Spleen (tissue), 11 donors: ENCODE measurements at regions not wholly inside any gene's neighbourhood (a gene's known extent, or its start where the extent isn't known, plus 50 kb on each side); places are given as distances from the start of the nearest gene placed in this dataset.
"Not testable (repeated sequence)": the region's sequence is repeated elsewhere in the genome, so short reads cannot be mapped to it uniquely, and the experiment has no call there.

ENCODE experiments used
- DNase-seq: peaks from one replicate; pipeline ENCODE4 v3.0.0-alpha.2; 2020
- H3K27ac ChIP-seq, 8 donors: fragments of 200-600 bp; sonication (generic) in 7 of 8; 1 replicate in 4 of 8; 2 replicates in 4 of 8; pipeline versions ENCODE4 v1.5.0 to v1.8.0; 2016 to 2021; ENCODE audit warnings: inconsistent platforms in 4 of 8, mild to moderate bottlenecking in 4 of 8, moderate library complexity in 1 of 8
- H3K27me3 ChIP-seq, 7 donors: fragments of 200-600 bp; sonication (generic) in 6 of 7; replicated peaks in 1 of 7; 1 replicate in 4 of 7; 2 replicates in 3 of 7; pipeline versions ENCODE4 v1.5.0 to v1.8.0; 2016 to 2021; ENCODE audit warnings: inconsistent platforms in 3 of 7, mild to moderate bottlenecking in 1 of 7
- H3K36me3 ChIP-seq, 6 donors: fragments of 200-600 bp; sonication (generic) in 5 of 6; 1 replicate in 4 of 6; 2 replicates in 2 of 6; pipeline versions ENCODE4 v1.5.0 to v1.8.0; 2016 to 2021; ENCODE audit warnings: inconsistent platforms in 2 of 6
- H3K4me1 ChIP-seq, 6 donors: fragments of 200-600 bp; sonication (generic) in 5 of 6; 1 replicate in 3 of 6; 2 replicates in 3 of 6; pipeline versions ENCODE4 v1.5.0 to v1.8.0; 2016 to 2021; ENCODE audit warnings: inconsistent platforms in 3 of 6
- H3K4me3 ChIP-seq, 8 donors: fragments of 200-600 bp; sonication (generic) in 7 of 8; 1 replicate in 4 of 8; 2 replicates in 4 of 8; pipeline versions ENCODE4 v1.5.0 to v1.8.0; 2016 to 2021; ENCODE audit warnings: inconsistent platforms in 4 of 8, mild to moderate bottlenecking in 4 of 8, moderate library complexity in 2 of 8
- H3K9me3 ChIP-seq, 8 donors: fragments of 200-600 bp; sonication (generic) in 7 of 8; 1 replicate in 4 of 8; 2 replicates in 4 of 8; pipeline versions ENCODE4 v1.5.0 to v1.8.0; 2016 to 2021; ENCODE audit warnings: inconsistent platforms in 4 of 8
- POLR2AphosphoS5 ChIP-seq, 3 donors: sonication (generic); formaldehyde crosslinking; IDR thresholded peaks; one replicate each; pipeline ENCODE4 v1.5.1; 2017; ENCODE audit warnings: antibody characterized with exemption in 3 of 3
- WGBS, 5 donors: extraction: QIAGEN DNeasy Blood & Tissue Kit in 3 of 5; methylation state at CpG; one replicate each; pipeline versions ENCODE4 v1.1.5 to v1.1.7; 2013 to 2018; 5-methylcytosine and 5-hydroxymethylcytosine counted together
- intact Hi-C: fragments of 100-400 bp; cut with DNase I; formaldehyde crosslinking; loops from one replicate; pipeline ENCODE4 v1.15.0; 2023; ENCODE audit warnings: low total_unique reads
- TF ChIP-seq, protein P1 (sequence below), 11 experiments: fragments of 200-600 bp in 7 of 11; fragments of 450-650 bp in 4 of 11; sonication (generic) in 4 of 11; IDR thresholded peaks in 8 of 11; conservative IDR thresholded peaks in 3 of 11; 1 replicate in 7 of 11; 2 replicates in 4 of 11; pipeline versions ENCODE4 v1.4.0 to v1.8.0; 2016 to 2021; ENCODE audit warnings: antibody characterized with exemption in 11 of 11, inconsistent platforms in 4 of 11, mild to moderate bottlenecking in 1 of 11
- donor health status: healthy with polysubstance abuse.
- donor health status: DM: no; HTN: no; CAD: no; lungs with moderate emphysema.
- donor health status: DM: no; HTN: no; CAD: no.
- donor health status: Bipolar disorder and iron deficiency.
- donor health status: healthy.
- donor health status: DM: no; HTN: no; CAD: no.
- donor health status: DM: yes; HTN: yes; CAD: no.

DNA sequence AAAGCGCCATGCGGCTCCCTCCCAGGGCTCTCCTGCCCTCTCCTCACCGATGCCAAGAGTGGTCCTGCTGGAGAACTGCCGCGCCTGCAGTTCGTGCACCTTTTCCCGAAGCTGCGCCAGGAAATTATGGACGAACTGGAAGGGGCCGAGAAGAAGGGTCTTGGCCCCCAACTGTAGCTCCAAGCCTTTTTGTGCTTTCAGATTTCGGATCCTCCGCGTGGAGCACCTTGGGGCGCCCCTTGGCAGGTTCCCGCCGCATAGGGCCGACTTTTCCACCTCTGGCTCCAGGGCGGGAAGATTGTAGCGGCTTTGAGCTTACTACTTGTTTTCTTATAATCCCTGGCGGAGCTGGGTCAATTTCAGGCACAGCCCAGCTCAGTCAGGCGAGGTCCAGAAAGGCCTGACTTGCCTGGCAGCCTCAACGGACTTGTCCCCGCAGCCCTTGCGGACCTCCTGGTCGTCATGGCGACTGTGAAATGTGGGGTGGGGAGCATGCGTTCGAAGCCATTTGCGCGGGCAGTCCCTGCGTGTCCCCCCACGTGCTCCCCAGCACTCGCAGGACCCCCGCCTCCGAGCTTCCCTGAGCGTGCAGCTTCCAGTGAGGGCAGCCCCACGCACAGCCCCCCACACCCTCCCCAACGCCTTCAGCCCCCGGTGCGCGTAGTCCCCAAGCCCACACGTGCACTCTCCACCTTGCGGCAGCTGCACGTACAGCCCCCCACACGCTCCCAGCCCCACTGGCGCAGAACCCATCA, 129.9 kb downstream of the KBTBD2 start:
- intact Hi-C loops, result no loop called here
- Histone ChIP-seq H3K4me1 (peaks cover 0 to 31% (median 16%) of the 10 kb centered on the region in 6 donors), H3K4me3 (peak overlapping the region in 4 of 8 donors; percentile 3 to 46 (median 7)), H3K9me3 (no peaks in the 10 kb centered on the region), H3K36me3 (no peaks in the 10 kb centered on the region), H3K27me3 (peaks cover 0 to 45% (median 11%) of the 10 kb centered on the region in 7 donors), H3K27ac (no peak overlapping the region)
- 16 to 40% (median 24%) methylated on average over 35 to 46 of the region's 46 CpGs for WGBS, 5 donors
- peak; percentile 74 for DNase-seq
- no peak for TF ChIP-seq POLR2AphosphoS5 (IDR thresholded peaks at IDR 0.05)
- TF ChIP-seq, protein P1, sequence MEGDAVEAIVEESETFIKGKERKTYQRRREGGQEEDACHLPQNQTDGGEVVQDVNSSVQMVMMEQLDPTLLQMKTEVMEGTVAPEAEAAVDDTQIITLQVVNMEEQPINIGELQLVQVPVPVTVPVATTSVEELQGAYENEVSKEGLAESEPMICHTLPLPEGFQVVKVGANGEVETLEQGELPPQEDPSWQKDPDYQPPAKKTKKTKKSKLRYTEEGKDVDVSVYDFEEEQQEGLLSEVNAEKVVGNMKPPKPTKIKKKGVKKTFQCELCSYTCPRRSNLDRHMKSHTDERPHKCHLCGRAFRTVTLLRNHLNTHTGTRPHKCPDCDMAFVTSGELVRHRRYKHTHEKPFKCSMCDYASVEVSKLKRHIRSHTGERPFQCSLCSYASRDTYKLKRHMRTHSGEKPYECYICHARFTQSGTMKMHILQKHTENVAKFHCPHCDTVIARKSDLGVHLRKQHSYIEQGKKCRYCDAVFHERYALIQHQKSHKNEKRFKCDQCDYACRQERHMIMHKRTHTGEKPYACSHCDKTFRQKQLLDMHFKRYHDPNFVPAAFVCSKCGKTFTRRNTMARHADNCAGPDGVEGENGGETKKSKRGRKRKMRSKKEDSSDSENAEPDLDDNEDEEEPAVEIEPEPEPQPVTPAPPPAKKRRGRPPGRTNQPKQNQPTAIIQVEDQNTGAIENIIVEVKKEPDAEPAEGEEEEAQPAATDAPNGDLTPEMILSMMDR (IDR thresholded peaks at IDR 0.05 in 8 of 11, conservative IDR thresholded peaks at IDR 0.05 in 3 of 11), result no peak

DNA sequence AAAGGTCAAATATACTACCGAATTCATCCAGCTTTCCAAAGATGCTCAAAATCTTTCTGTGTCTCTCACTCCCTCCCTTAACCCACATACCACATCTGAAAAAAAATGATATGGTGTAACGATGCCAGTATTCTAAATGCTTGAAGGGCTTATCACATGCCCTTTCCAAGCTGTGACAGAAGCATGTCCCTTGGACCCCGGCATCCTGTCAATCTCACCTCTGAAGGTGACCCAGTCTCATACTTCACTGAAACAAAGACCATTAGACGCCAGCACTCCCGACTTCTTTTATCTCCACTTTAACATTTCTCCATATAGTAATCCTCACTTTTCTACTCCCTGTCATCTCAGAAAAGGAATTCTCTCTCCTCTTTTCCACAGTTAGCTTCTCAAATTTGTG, 130.8 kb downstream of the KBTBD2 start:
- Histone ChIP-seq H3K27me3 (peaks cover 0 to 45% (median 11%) of the 10 kb centered on the region in 7 donors), H3K4me1 (peaks cover 0 to 29% (median 16%) of the 10 kb centered on the region in 6 donors)
- H3K27ac ChIP-seq, H3K4me3 ChIP-seq, H3K9me3 ChIP-seq, intact Hi-C loops, H3K36me3 ChIP-seq, DNase-seq: not testable (repeated sequence)
- WGBS, 5 donors, result 83 to 93% (median 88%) methylated on average over 5 of the region's 5 CpGs

DNA sequence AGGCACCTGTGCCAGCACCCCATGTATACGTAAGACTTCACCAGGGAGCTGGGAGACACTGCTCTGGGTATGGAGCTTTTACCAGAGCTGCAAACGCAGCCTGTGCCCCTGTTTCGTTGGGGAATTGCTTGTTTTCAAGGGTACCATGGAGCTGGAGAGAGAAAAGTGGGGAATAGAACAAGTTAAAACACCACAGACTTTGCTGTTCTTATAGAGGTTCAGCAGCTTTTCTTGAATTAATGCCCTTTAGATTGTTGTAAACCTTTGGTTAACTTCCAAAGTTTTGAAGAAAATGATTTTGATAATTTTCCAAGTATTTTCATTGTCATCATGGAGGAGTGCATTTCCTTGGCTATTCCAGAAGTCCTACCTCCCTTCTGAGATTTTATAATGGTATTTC, 131.7 kb downstream of the KBTBD2 start:
- intact Hi-C loops, H3K27ac ChIP-seq, H3K36me3 ChIP-seq, DNase-seq, H3K9me3 ChIP-seq, H3K4me3 ChIP-seq: not testable (repeated sequence)
- Histone ChIP-seq H3K4me1 (peaks cover 0 to 22% (median 15%) of the 10 kb centered on the region in 6 donors), H3K27me3 (peaks cover 0 to 38% (median 11%) of the 10 kb centered on the region in 7 donors)
- WGBS, 5 donors, result 78 to 95% (median 86%) methylated on average over 3 of the region's 3 CpGs

DNA sequence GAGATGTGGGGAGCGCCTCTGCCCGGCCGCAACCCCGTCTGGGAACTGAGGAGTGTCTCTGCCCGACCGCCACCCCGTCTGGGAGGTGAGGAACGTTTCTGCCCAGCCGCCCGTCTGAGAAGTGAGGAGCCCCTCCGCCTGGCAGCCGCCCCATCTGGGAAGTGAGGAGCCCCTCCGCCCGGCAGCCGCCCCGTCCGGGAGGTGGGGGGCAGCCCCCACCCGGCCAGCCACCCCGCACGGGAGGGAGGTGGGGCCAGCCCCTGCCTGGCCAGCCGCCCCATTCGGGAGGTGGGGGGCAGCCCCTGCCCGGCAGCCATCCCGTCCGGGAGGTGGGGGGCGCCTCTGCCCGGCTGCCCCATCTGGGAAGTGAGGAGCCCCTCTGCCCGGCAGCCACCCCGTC, 137.7 kb downstream of the KBTBD2 start:
- H3K4me3 ChIP-seq, H3K9me3 ChIP-seq, DNase-seq, H3K27ac ChIP-seq, intact Hi-C loops, H3K27me3 ChIP-seq, H3K4me1 ChIP-seq, H3K36me3 ChIP-seq: not testable (repeated sequence)
- 86 to 97% (median 93%) methylated on average over 14 to 29 of the region's 29 CpGs for WGBS, 5 donors

DNA sequence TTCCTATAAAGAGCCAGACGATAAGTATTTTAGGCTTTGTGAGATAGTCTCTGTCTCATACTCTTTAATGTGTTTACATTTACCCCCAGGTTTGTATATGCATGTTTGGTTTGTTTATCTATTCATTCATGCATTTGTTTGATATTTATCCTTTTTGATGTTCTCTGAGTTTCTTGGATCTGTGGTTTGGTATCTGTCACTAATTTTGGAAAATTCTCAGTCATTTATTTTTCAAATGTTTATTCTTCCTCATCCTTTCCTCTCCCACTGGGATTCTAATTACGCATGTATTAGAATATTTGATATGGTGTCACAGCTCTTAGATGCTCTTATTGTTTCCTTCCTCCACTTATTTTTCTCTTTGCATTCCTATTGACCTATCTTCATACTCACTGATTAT, 143.2 kb downstream of the KBTBD2 start:
- H3K4me3 ChIP-seq, DNase-seq, H3K27ac ChIP-seq, H3K27me3 ChIP-seq, H3K36me3 ChIP-seq, H3K4me1 ChIP-seq, intact Hi-C loops, H3K9me3 ChIP-seq: not testable (repeated sequence)
- whole genome bisulfite sequencing, 5 donors, result 91 to 99% (median 92%) methylated on average over 2 of the region's 2 CpGs

DNA sequence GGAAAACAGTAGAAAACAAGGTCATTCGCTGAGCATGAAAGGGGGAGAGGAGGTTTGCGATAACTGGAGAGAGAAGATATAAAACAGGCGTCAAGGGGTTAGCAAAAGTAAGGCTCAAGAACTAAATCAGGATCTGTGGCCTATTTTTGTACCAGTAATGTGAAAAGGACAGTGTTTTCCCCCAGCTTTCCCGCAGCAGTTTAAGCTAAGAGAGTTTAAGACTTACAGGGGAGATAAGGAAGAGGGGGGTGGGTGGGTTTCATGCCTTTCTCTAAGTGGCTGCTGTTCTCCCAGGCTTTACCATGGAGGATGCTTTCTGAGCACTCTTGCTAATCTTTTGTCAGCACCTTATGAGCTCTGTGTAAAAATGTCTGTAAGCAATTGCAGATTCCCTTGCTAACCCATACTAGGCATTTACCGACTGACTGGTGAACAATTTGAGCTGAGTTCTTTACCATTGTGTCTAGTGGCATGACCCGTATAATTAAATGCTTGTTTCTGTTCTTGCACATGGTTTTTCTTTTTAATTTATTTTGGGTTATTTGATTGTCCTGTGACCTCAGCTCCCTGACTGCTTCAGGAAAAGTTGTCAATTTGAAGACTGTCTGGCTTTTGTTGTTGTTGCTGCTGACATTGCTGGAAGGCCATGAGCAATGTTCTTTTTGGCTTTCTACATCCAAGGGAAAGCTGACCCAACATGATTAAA, 144.0 kb downstream of the KBTBD2 start:
- DNase-seq, intact Hi-C loops, H3K9me3 ChIP-seq, H3K27me3 ChIP-seq, H3K4me1 ChIP-seq, H3K36me3 ChIP-seq, H3K4me3 ChIP-seq, H3K27ac ChIP-seq: not testable (repeated sequence)
- 80 to 89% (median 84%) methylated on average over 6 of the region's 6 CpGs for WGBS, 5 donors

DNA sequence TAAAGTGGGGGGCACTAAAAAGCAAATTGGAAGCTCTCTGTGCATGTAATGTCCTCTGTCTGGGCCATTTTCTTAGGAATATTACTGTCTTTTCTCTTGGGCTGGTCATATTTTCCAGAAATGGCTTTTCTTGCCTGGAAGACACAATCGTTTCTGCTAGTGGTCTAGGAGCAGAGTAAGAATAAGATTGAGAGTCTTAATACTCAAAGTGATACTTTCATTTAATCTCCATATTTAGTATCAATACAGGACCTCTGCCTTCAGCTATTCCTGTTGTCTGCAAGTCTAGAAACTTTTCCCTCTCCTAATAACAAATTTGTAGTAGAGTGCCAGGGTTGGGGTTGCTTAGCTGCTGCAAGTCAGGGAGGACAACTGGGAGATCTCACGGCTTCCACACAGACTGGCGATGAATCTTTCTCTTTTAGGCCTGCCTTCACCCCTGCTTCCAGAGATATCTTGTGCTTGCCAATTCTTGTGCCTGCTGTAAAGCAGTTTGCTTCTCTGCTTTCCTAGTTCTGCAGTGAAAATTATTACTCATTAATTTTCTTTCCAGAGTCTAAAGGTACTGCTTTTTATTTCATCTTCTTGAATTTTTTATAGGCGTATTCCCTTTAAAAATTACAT, 149.6 kb downstream of the KBTBD2 start:
- H3K4me3 ChIP-seq, H3K27me3 ChIP-seq, H3K4me1 ChIP-seq, H3K36me3 ChIP-seq, intact Hi-C loops, H3K9me3 ChIP-seq, DNase-seq, H3K27ac ChIP-seq: not testable (repeated sequence)
- WGBS, 5 donors, result 80 to 92% (median 87%) methylated on average over 4 of the region's 4 CpGs

DNA sequence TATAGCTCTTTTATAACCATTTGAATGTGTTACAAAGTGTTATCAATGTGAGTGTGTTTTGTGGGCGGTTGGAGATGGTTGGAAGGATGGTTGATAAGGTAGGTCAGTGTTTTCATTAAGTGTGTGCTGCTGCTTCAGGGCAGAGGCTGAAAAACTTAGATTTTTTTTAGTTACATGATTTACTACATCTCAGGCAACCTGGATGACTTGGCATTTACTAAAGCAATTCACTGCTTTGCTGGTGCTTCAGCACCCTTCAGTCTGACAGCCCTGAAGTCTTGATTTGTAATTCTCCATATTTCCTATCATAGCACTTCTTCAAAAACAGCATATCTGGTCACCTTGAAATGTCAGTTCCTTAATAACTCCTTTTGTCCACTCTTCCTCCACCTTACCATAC, 151.8 kb downstream of the KBTBD2 start:
- H3K27me3 ChIP-seq, H3K9me3 ChIP-seq, DNase-seq, intact Hi-C loops, H3K4me1 ChIP-seq, H3K27ac ChIP-seq, H3K4me3 ChIP-seq, H3K36me3 ChIP-seq: not testable (repeated sequence)
- WGBS, 5 donors, result 81 to 93% methylated on average over 1 of the region's 1 CpG; no CpG with 5 or more reads in 3 of the 5 donors

DNA sequence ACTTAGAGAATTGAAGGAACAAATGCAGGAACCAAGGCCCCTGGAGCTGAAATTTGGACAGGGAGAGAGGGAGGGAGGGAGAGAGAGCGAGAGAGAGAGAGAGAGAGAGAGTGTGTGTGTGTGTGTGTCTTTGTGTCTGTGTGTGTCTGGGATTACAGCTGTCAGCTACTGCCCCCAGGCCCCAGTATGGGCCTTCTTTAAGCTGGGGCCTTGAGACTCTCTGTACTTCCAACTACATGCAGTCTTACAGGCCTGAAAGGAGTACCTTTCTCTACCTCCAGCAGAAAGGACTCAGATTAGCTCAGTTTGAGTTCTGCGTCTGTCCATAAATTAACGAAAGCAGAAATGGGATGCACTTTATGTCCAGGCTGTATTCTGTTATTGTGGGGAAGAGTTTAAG, 153.2 kb downstream of the KBTBD2 start:
- H3K36me3 ChIP-seq, intact Hi-C loops, H3K27me3 ChIP-seq, H3K4me3 ChIP-seq, DNase-seq, H3K9me3 ChIP-seq, H3K27ac ChIP-seq, H3K4me1 ChIP-seq: not testable (repeated sequence)
- WGBS, 5 donors, result 89 to 94% (median 91%) methylated on average over 3 of the region's 3 CpGs
